ENCODE measurements at regions not wholly inside any gene's neighbourhood (a gene's known extent, or its start where the extent isn't known, plus 50 kb on each side); places are given as distances from the start of the nearest gene placed in this dataset.
A peak's percentile ranks its signal among the peaks of the same experiment; 100 is the strongest.

- no peaks in the 10 kb centered on the region for H3K9me3 ChIP-seq (ENCODE audit: control insufficient read depth, insufficient read depth, low read length)
- H3K36me3 ChIP-seq (ENCODE audit: control insufficient read depth, insufficient read depth, low read length), result no peaks in the 10 kb centered on the region
- no peak overlapping the region for H3K27ac ChIP-seq (ENCODE audit: low read depth, low read length)
- no peaks in the 10 kb centered on the region for H3K4me1 ChIP-seq (ENCODE audit: control insufficient read depth, insufficient read depth, low read length)
- no peak overlapping the region for H3K4me3 ChIP-seq (ENCODE audit: low read depth, low read length)
- DNase-seq (ENCODE audit: low read depth in 4 of 6, low spot score in 6 of 6), result no peak
- 50% methylated on average over 1 of the region's 3 CpGs for WGBS (ENCODE audit: insufficient coverage)
- no peaks in the 10 kb centered on the region for H3K27me3 ChIP-seq (ENCODE audit: control insufficient read depth, insufficient read depth, low read length)
These were observed 318.2 kb downstream of the TNS1 start for GRCh38 chr2:217684431-217685254.

- no CpG with 5 or more reads among the region's 1 CpG for WGBS (ENCODE audit: insufficient coverage)
- Histone ChIP-seq H3K4me1 (ENCODE audit: control insufficient read depth, insufficient read depth, low read length) (no peaks in the 10 kb centered on the region), H3K4me3 (ENCODE audit: low read depth, low read length) (no peak overlapping the region), H3K27me3 (ENCODE audit: control insufficient read depth, insufficient read depth, low read length) (no peaks in the 10 kb centered on the region), H3K27ac (ENCODE audit: low read depth, low read length) (no peak overlapping the region), H3K36me3 (ENCODE audit: control insufficient read depth, insufficient read depth, low read length) (no peaks in the 10 kb centered on the region), H3K9me3 (ENCODE audit: control insufficient read depth, insufficient read depth, low read length) (no peaks in the 10 kb centered on the region)
- DNase-seq (ENCODE audit: low read depth in 4 of 6, low spot score in 6 of 6), result peak in 2 of 6 donors; percentile 12 to 61
These were observed 319.5 kb downstream of the TNS1 start for GRCh38 chr2:217683106-217683870.

DNA sequence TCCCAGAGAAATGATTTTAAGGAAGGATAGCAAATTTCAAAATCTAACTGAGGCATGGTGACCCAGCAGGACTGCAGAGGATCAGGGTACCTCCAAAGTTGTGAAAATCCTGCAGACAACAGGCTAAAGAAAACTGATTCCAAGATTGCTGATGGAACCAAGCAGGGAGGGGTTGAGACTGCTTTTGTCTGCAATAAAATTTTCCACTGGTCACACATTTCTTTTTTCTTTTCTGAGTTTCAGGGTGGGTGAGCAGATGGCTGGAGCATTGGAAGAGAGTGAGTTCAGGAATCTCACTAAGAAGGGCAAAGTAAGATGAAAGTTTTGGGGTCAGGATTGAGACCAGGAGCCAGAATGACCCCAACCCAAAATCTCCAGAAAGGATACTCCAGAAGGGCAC is 321.0 kb downstream of the TNS1 start:
- no peaks in the 10 kb centered on the region for H3K27me3 ChIP-seq (ENCODE audit: control insufficient read depth, insufficient read depth, low read length)
- no peak overlapping the region for H3K4me3 ChIP-seq (ENCODE audit: low read depth, low read length)
- DNase-seq (ENCODE audit: low read depth in 4 of 6, low spot score in 6 of 6), result no peak
- no peak overlapping the region for H3K27ac ChIP-seq (ENCODE audit: low read depth, low read length)
- no peaks in the 10 kb centered on the region for H3K9me3 ChIP-seq (ENCODE audit: control insufficient read depth, insufficient read depth, low read length)
- no peaks in the 10 kb centered on the region for H3K4me1 ChIP-seq (ENCODE audit: control insufficient read depth, insufficient read depth, low read length)
- H3K36me3 ChIP-seq (ENCODE audit: control insufficient read depth, insufficient read depth, low read length), result no peaks in the 10 kb centered on the region

DNA sequence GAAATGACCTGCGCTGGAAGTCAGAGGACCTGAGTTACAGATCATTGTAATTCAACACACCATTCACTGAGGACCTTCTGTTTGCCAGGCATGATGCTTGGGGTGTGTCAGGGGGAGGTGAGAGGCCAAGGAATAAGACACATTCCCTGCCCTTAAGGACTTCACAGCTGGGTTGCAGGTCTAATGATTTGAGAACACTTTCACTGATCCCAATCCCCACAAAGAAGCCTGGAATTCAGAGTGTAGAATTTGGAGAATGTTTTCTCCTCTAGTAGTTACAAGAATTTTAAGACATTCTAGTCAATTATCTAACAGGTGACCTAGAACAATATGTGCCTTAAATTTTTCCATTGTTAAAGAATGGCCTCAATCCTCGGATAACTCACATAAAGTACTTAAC is 322.4 kb downstream of the TNS1 start:
- no peaks in the 10 kb centered on the region for H3K36me3 ChIP-seq (ENCODE audit: control insufficient read depth, insufficient read depth, low read length)
- no peaks in the 10 kb centered on the region for H3K4me1 ChIP-seq (ENCODE audit: control insufficient read depth, insufficient read depth, low read length)
- no CpG with 5 or more reads among the region's 2 CpGs for WGBS (ENCODE audit: insufficient coverage)
- no peaks in the 10 kb centered on the region for H3K27me3 ChIP-seq (ENCODE audit: control insufficient read depth, insufficient read depth, low read length)
- no peaks in the 10 kb centered on the region for H3K9me3 ChIP-seq (ENCODE audit: control insufficient read depth, insufficient read depth, low read length)
- H3K4me3 ChIP-seq (ENCODE audit: low read depth, low read length), result no peak overlapping the region
- DNase-seq (ENCODE audit: low read depth in 4 of 6, low spot score in 6 of 6), result no peak
- no peak overlapping the region for H3K27ac ChIP-seq (ENCODE audit: low read depth, low read length)

DNA sequence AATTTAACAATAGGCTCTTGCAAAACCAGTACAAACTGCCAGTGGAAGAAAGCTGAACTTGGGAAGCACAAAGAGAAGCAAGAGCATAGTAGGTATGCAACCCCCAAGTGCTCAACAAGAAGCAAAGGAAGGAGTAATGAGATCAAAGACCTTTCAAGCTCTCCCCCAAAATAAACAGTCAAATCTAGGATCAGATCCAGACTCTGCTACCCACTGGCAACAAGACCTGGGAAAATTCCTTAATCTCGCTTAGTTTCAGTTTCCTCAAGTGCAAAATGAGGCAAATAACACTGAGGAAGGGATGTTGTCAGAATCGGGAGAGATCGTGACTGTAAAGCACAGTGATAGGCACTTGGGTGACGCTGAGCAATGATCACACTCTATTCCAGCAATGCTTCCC is 329.2 kb downstream of the TNS1 start:
- Histone ChIP-seq H3K9me3 (ENCODE audit: control insufficient read depth, insufficient read depth, low read length) (no peaks in the 10 kb centered on the region), H3K36me3 (ENCODE audit: control insufficient read depth, insufficient read depth, low read length) (no peaks in the 10 kb centered on the region), H3K27me3 (ENCODE audit: control insufficient read depth, insufficient read depth, low read length) (no peaks in the 10 kb centered on the region), H3K4me1 (ENCODE audit: control insufficient read depth, insufficient read depth, low read length) (no peaks in the 10 kb centered on the region), H3K27ac (ENCODE audit: low read depth, low read length) (no peak overlapping the region), H3K4me3 (ENCODE audit: low read depth, low read length) (no peak overlapping the region)
- no CpG with 5 or more reads among the region's 4 CpGs for WGBS (ENCODE audit: insufficient coverage)
- DNase-seq (ENCODE audit: low read depth in 4 of 6, low spot score in 6 of 6), result no peak

GRCh38 chr2:217672472-217672871 is 330.3 kb downstream of the TNS1 start:
- H3K27me3 ChIP-seq (ENCODE audit: control insufficient read depth, insufficient read depth, low read length), result no peaks in the 10 kb centered on the region
- H3K9me3 ChIP-seq (ENCODE audit: control insufficient read depth, insufficient read depth, low read length), result no peaks in the 10 kb centered on the region
- 100% methylated on average over 1 of the region's 3 CpGs for WGBS (ENCODE audit: insufficient coverage)
- no peaks in the 10 kb centered on the region for H3K4me1 ChIP-seq (ENCODE audit: control insufficient read depth, insufficient read depth, low read length)
- H3K27ac ChIP-seq (ENCODE audit: low read depth, low read length), result no peak overlapping the region
- DNase-seq (ENCODE audit: low read depth in 4 of 6, low spot score in 6 of 6), result no peak
- H3K36me3 ChIP-seq (ENCODE audit: control insufficient read depth, insufficient read depth, low read length), result no peaks in the 10 kb centered on the region
- no peak overlapping the region for H3K4me3 ChIP-seq (ENCODE audit: low read depth, low read length)

- no peaks in the 10 kb centered on the region for H3K27me3 ChIP-seq (ENCODE audit: control insufficient read depth, insufficient read depth, low read length)
- H3K36me3 ChIP-seq (ENCODE audit: control insufficient read depth, insufficient read depth, low read length), result no peaks in the 10 kb centered on the region
- 100% methylated on average over 1 of the region's 2 CpGs for WGBS (ENCODE audit: insufficient coverage)
- H3K4me1 ChIP-seq (ENCODE audit: control insufficient read depth, insufficient read depth, low read length), result no peaks in the 10 kb centered on the region
- no peak for DNase-seq (ENCODE audit: low read depth in 4 of 6, low spot score in 6 of 6)
- H3K9me3 ChIP-seq (ENCODE audit: control insufficient read depth, insufficient read depth, low read length), result no peaks in the 10 kb centered on the region
- H3K27ac ChIP-seq (ENCODE audit: low read depth, low read length), result no peak overlapping the region
- no peak overlapping the region for H3K4me3 ChIP-seq (ENCODE audit: low read depth, low read length)
These were observed 330.9 kb downstream of the TNS1 start for GRCh38 chr2:217671871-217672270.

DNA sequence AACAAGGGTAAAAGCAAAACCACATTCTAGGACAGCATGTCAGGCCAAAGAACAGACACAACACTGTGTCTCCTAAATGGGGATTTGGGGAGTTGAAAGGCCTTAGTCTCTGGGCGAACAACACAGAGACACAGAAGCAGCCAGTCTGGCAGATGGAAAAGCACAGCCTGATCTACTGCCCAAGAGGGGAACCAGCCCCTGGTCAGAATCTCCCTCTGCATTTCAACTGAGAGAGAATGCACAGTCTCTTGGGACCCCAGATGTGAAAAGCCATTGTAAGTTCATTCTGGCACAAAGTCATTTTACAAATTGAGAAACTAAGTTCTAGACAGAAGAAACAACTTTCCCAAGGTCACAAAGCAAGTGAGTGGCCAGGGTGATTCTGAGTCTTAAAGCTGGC is 331.7 kb downstream of the TNS1 start:
- no peaks in the 10 kb centered on the region for H3K27me3 ChIP-seq (ENCODE audit: control insufficient read depth, insufficient read depth, low read length)
- H3K4me3 ChIP-seq (ENCODE audit: low read depth, low read length), result no peak overlapping the region
- no peaks in the 10 kb centered on the region for H3K4me1 ChIP-seq (ENCODE audit: control insufficient read depth, insufficient read depth, low read length)
- DNase-seq (ENCODE audit: low read depth in 4 of 6, low spot score in 6 of 6), result no peak
- no peak overlapping the region for H3K27ac ChIP-seq (ENCODE audit: low read depth, low read length)
- WGBS (ENCODE audit: insufficient coverage), result 86% methylated on average over 1 of the region's 1 CpG
- H3K36me3 ChIP-seq (ENCODE audit: control insufficient read depth, insufficient read depth, low read length), result no peaks in the 10 kb centered on the region
- H3K9me3 ChIP-seq (ENCODE audit: control insufficient read depth, insufficient read depth, low read length), result no peaks in the 10 kb centered on the region

DNA sequence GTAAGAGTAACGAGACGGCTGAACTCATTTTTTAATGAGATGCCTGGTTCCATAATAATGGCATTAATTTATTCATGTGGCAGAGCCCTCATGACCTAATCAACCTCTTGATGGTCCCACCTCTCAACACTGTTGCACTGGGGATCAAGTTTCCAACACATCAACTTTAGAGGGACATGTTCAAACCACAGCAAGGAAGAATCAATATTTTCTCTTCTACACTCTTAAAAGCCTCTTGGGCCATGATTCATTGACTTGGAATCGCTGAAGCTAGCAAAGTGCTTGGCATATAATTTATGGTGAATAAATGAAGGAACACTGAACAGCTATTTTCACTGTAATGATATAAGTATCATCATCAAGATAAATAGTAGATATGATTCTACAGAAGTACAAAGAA is 333.0 kb downstream of the TNS1 start:
- no CpG with 5 or more reads among the region's 3 CpGs for WGBS (ENCODE audit: insufficient coverage)
- DNase-seq (ENCODE audit: low read depth in 4 of 6, low spot score in 6 of 6), result peak in 1 of 6 donors; percentile 13
- no peaks in the 10 kb centered on the region for H3K4me1 ChIP-seq (ENCODE audit: control insufficient read depth, insufficient read depth, low read length)
- no peaks in the 10 kb centered on the region for H3K27me3 ChIP-seq (ENCODE audit: control insufficient read depth, insufficient read depth, low read length)
- no peaks in the 10 kb centered on the region for H3K36me3 ChIP-seq (ENCODE audit: control insufficient read depth, insufficient read depth, low read length)
- H3K4me3 ChIP-seq (ENCODE audit: low read depth, low read length), result no peak overlapping the region
- H3K27ac ChIP-seq (ENCODE audit: low read depth, low read length), result no peak overlapping the region
- no peaks in the 10 kb centered on the region for H3K9me3 ChIP-seq (ENCODE audit: control insufficient read depth, insufficient read depth, low read length)

- Histone ChIP-seq H3K27me3 (ENCODE audit: control insufficient read depth, insufficient read depth, low read length) (no peaks in the 10 kb centered on the region), H3K9me3 (ENCODE audit: control insufficient read depth, insufficient read depth, low read length) (no peaks in the 10 kb centered on the region), H3K4me3 (ENCODE audit: low read depth, low read length) (no peak overlapping the region), H3K4me1 (ENCODE audit: control insufficient read depth, insufficient read depth, low read length) (no peaks in the 10 kb centered on the region), H3K36me3 (ENCODE audit: control insufficient read depth, insufficient read depth, low read length) (no peaks in the 10 kb centered on the region), H3K27ac (ENCODE audit: low read depth, low read length) (peak overlapping the region; percentile 47)
- WGBS (ENCODE audit: insufficient coverage), result 60% methylated on average over 1 of the region's 3 CpGs
- DNase-seq (ENCODE audit: low read depth in 4 of 6, low spot score in 6 of 6), result peak in 2 of 6 donors; percentile 24 to 55
These were observed 335.3 kb downstream of the TNS1 start for GRCh38 chr2:217667512-217667911.

All from spinal cord (tissue), 9 donors.